HG03196 (cell line): ENCODE measurements at regions not wholly inside any gene's neighbourhood (a gene's known extent, or its start where the extent isn't known, plus 50 kb on each side); places are given as distances from the start of the nearest gene placed in this dataset.
A peak's percentile ranks its signal among the peaks of the same experiment; 100 is the strongest.

Experiments
- ATAC-seq: cut with Tn5 transposase; IDR thresholded peaks from one replicate; pipeline ENCODE4 v1.9.1; 2021; ENCODE audit not compliant: unreplicated experiment

GRCh38 chr4:36394352-36394903 is 113.0 kb downstream of the DTHD1 start:
- no peak for ATAC-seq

GRCh38 chr4:36399762-36400353 is 118.4 kb downstream of the DTHD1 start:
- peak; percentile 58 for ATAC-seq

- no peak for ATAC-seq
Measured at GRCh38 chr4:36402008-36402758, 120.8 kb downstream of the DTHD1 start.

GRCh38 chr4:36411338-36411737 is 129.9 kb downstream of the DTHD1 start:
- ATAC-seq: no peak

- ATAC-seq: no peak
Measured at GRCh38 chr4:36414248-36414647, 132.8 kb downstream of the DTHD1 start.

GRCh38 chr4:36417146-36417545 is 135.7 kb downstream of the DTHD1 start:
- no peak for ATAC-seq

- ATAC-seq: no peak
Measured at GRCh38 chr4:36420111-36420679, 138.8 kb downstream of the DTHD1 start.

- ATAC-seq: no peak
Measured at GRCh38 chr4:36422607-36423006, 141.2 kb downstream of the DTHD1 start.

GRCh38 chr4:36426741-36427140 is 145.3 kb downstream of the DTHD1 start:
- ATAC-seq: no peak

- no peak for ATAC-seq
Measured at GRCh38 chr4:36427696-36428095, 146.3 kb downstream of the DTHD1 start.

- ATAC-seq: no peak
Measured at GRCh38 chr4:36432586-36432985, 151.2 kb downstream of the DTHD1 start.

GRCh38 chr4:36439556-36439955 is 158.1 kb downstream of the DTHD1 start:
- ATAC-seq: no peak

GRCh38 chr4:36445480-36445879 is 164.1 kb downstream of the DTHD1 start:
- ATAC-seq: no peak

GRCh38 chr4:36446275-36446674 is 164.9 kb downstream of the DTHD1 start:
- ATAC-seq: no peak

- no peak for ATAC-seq
Measured at GRCh38 chr4:36461344-36461743, 179.9 kb downstream of the DTHD1 start.

- ATAC-seq: no peak
Measured at GRCh38 chr4:36467670-36468069, 186.3 kb downstream of the DTHD1 start.

GRCh38 chr4:36471903-36472302 is 190.5 kb downstream of the DTHD1 start:
- no peak for ATAC-seq

- ATAC-seq: no peak
Measured at GRCh38 chr4:36476135-36476534, 194.7 kb downstream of the DTHD1 start.

GRCh38 chr4:36477861-36478260 is 196.4 kb downstream of the DTHD1 start:
- no peak for ATAC-seq

GRCh38 chr4:36485885-36486284 is 204.5 kb downstream of the DTHD1 start:
- ATAC-seq: no peak

GRCh38 chr4:36489798-36490197 is 208.4 kb downstream of the DTHD1 start:
- ATAC-seq: no peak

GRCh38 chr4:36492041-36492440 is 210.6 kb downstream of the DTHD1 start:
- no peak for ATAC-seq
